ENCODE measurements at regions not wholly inside any gene's neighbourhood (a gene's known extent, or its start where the extent isn't known, plus 50 kb on each side); places are given as distances from the start of the nearest gene placed in this dataset.

DNA sequence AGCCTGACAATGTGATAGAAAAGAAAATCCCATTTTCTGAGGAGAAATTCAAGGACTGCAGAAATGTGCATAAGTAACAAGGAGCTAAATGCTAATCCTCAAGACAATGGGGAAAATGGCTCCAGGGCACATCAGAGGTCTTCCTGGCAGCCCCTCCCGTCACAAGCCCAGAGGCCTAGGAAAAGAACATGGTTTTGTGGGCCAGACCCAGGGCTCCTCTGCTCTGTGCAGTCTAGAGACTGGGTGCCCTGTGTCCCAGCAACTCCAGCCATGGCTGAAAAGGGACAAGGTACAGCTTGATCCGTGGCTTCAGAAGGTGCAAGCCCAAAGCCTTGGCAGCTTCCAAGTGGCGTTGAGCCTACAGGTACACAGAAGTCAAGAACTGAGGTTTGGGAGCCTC lies 176.8 kb upstream of the SUCLG2 start (continued):
- TF ChIP-seq POU6F1 (CRISPR knock-in tag; IDR thresholded peaks at IDR 0.05; ENCODE audit: borderline replicate concordance, low read depth) (no peak), BACH2 (CRISPR knock-in tag; IDR thresholded peaks at IDR 0.05; ENCODE audit: borderline replicate concordance) (no peak), RARB (CRISPR knock-in tag; IDR thresholded peaks at IDR 0.05) (no peak)

GRCh38 chr3:67828486-67829010 lies 174.1 kb upstream of the SUCLG2 start:
- TF ChIP-seq PATZ1 (CRISPR knock-in tag; IDR thresholded peaks at IDR 0.05; ENCODE audit: borderline replicate concordance) (no peak), TSHZ2 (CRISPR knock-in tag; IDR thresholded peaks at IDR 0.05) (no peak), ZNF8 (CRISPR knock-in tag; IDR thresholded peaks at IDR 0.05) (no peak), TCF4 (CRISPR knock-in tag; IDR thresholded peaks at IDR 0.05; ENCODE audit: borderline replicate concordance) (no peak)
- no peak for ATAC-seq

GRCh38 chr3:67821135-67821534 lies 166.7 kb upstream of the SUCLG2 start:
- no peak for ATAC-seq
- no peak for TF ChIP-seq POU6F1 (CRISPR knock-in tag; IDR thresholded peaks at IDR 0.05; ENCODE audit: borderline replicate concordance, low read depth)
- no peak for TF ChIP-seq ZFP30 (CRISPR knock-in tag; IDR thresholded peaks at IDR 0.05)
- no peak for TF ChIP-seq ZNF8 (CRISPR knock-in tag; IDR thresholded peaks at IDR 0.05)
- TF ChIP-seq SNAI2 (CRISPR knock-in tag; IDR thresholded peaks at IDR 0.05) = no peak
- TF ChIP-seq BACH2 (CRISPR knock-in tag; IDR thresholded peaks at IDR 0.05; ENCODE audit: borderline replicate concordance) = no peak
- TF ChIP-seq ZFP3 (CRISPR knock-in tag; IDR thresholded peaks at IDR 0.05) = no peak

- no peak for TF ChIP-seq ESRRG (CRISPR knock-in tag; IDR thresholded peaks at IDR 0.05)
- TF ChIP-seq OSR1 (CRISPR knock-in tag; IDR thresholded peaks at IDR 0.05) = no peak
- TF ChIP-seq PPARA (CRISPR knock-in tag; IDR thresholded peaks at IDR 0.05; ENCODE audit: borderline replicate concordance) = no peak
- TF ChIP-seq ZFP30 (CRISPR knock-in tag; IDR thresholded peaks at IDR 0.05) = no peak
- TF ChIP-seq, protein P1, sequence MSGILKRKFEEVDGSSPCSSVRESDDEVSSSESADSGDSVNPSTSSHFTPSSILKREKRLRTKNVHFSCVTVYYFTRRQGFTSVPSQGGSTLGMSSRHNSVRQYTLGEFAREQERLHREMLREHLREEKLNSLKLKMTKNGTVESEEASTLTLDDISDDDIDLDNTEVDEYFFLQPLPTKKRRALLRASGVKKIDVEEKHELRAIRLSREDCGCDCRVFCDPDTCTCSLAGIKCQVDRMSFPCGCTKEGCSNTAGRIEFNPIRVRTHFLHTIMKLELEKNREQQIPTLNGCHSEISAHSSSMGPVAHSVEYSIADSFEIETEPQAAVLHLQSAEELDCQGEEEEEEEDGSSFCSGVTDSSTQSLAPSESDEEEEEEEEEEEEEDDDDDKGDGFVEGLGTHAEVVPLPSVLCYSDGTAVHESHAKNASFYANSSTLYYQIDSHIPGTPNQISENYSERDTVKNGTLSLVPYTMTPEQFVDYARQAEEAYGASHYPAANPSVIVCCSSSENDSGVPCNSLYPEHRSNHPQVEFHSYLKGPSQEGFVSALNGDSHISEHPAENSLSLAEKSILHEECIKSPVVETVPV (CRISPR knock-in tag; IDR thresholded peaks at IDR 0.05) = no peak
- TF ChIP-seq ZNF70 (CRISPR knock-in tag; IDR thresholded peaks at IDR 0.05) = no peak
- TF ChIP-seq CSDC2 (CRISPR knock-in tag; IDR thresholded peaks at IDR 0.05) = no peak
- no peak for TF ChIP-seq TCF4 (CRISPR knock-in tag; IDR thresholded peaks at IDR 0.05; ENCODE audit: borderline replicate concordance)
- no peak for TF ChIP-seq RARB (CRISPR knock-in tag; IDR thresholded peaks at IDR 0.05)
- no peak for TF ChIP-seq TSHZ2 (CRISPR knock-in tag; IDR thresholded peaks at IDR 0.05)
- no peak for TF ChIP-seq ZC3H10 (CRISPR knock-in tag; IDR thresholded peaks at IDR 0.05)
- no peak for TF ChIP-seq BACH2 (CRISPR knock-in tag; IDR thresholded peaks at IDR 0.05; ENCODE audit: borderline replicate concordance)
- TF ChIP-seq TOX (CRISPR knock-in tag; IDR thresholded peaks at IDR 0.05; ENCODE audit: borderline replicate concordance) = no peak
- TF ChIP-seq ZNF8 (CRISPR knock-in tag; IDR thresholded peaks at IDR 0.05) = no peak
- TF ChIP-seq ARNTL (CRISPR knock-in tag; IDR thresholded peaks at IDR 0.05; ENCODE audit: borderline replicate concordance, low read depth) = no peak
- no peak for TF ChIP-seq GLIS3 (CRISPR knock-in tag; IDR thresholded peaks at IDR 0.05)
- no peak for ATAC-seq
Observed at GRCh38 chr3:67819447-67819846, 165.0 kb upstream of the SUCLG2 start.

All from SK-N-SH treated with all-trans-retinoic acid at 6 μM for 48 hours (cell line).